H1 (cell line): ENCODE measurements at regions not wholly inside any gene's neighbourhood (a gene's known extent, or its start where the extent isn't known, plus 50 kb on each side); places are given as distances from the start of the nearest gene placed in this dataset.

ENCODE experiments used
- CTCF ChIA-PET: fragments of 300-600 bp; sonication (Branson Sonifier 250); formaldehyde crosslinking; loops from one replicate; lab custom pipeline; 2021; ENCODE audit not compliant: partially characterized antibody; lab: Charles Lee
- POLR2A ChIA-PET: fragments of 300-600 bp; sonication (Branson Sonifier 250); formaldehyde crosslinking; loops from one replicate; lab custom pipeline; 2021; ENCODE audit warnings: inconsistent platforms; ENCODE audit not compliant: partially characterized antibody; lab: Charles Lee
- DNase-seq, 2 experiments: peaks; one replicate each; pipeline versions ENCODE4 v3.0.0 to v3.0.0-alpha.2; 2010 to 2022; ENCODE audit warnings: low spot score in 2 of 2, low read depth in 1 of 2, mixed read lengths in 1 of 2
- FAIRE-seq: peaks from 2 replicates; lab custom pipeline; 2011; peaks lifted over from hg19 to GRCh38; lab: Jason Lieb, UNC
- H2AFZ ChIP-seq: 2 replicates; pipeline ENCODE4 v1.8.1; 2012; ENCODE audit warnings: low read length, inconsistent platforms
- H2AK5ac ChIP-seq: 2 replicates; pipeline ENCODE4 v1.6.1; 2013; ENCODE audit warnings: low read depth, low read length
- H2BK120ac ChIP-seq: replicated peaks from 2 replicates; pipeline ENCODE3; 2013; ENCODE audit warnings: low read depth, low read length, inconsistent platforms
- H2BK12ac ChIP-seq: 2 replicates; pipeline ENCODE4 v1.6.1; 2013; ENCODE audit warnings: low read depth, low read length
- H2BK15ac ChIP-seq: 2 replicates; pipeline ENCODE4 v1.6.1; 2013; ENCODE audit warnings: low read length
- H2BK20ac ChIP-seq: 2 replicates; pipeline ENCODE4 v1.6.1; 2013; ENCODE audit warnings: low read length
- H2BK5ac ChIP-seq: 2 replicates; pipeline ENCODE4 v1.6.1; 2013; ENCODE audit warnings: low read depth, low read length
- H3K14ac ChIP-seq: 2 replicates; pipeline ENCODE4 v1.6.1; 2013; ENCODE audit warnings: inconsistent platforms; ENCODE audit not compliant: insufficient read length
- H3K18ac ChIP-seq: 2 replicates; pipeline ENCODE4 v1.6.1; 2013; ENCODE audit warnings: low read length; ENCODE audit errors: extremely low read depth
- H3K23ac ChIP-seq: 2 replicates; pipeline ENCODE4 v1.6.1; 2013; ENCODE audit warnings: inconsistent platforms; ENCODE audit not compliant: insufficient read length
- H3K23me2 ChIP-seq: 2 replicates; pipeline ENCODE4 v1.6.1; 2013; ENCODE audit warnings: low read depth, low read length
- H3K27ac ChIP-seq: 2 replicates; pipeline ENCODE4 v1.6.1; 2011; ENCODE audit warnings: low read depth, low read length, inconsistent platforms
- H3K27me3 ChIP-seq, 4 experiments: replicated peaks in 1 of 4; 1 replicate in 1 of 4; 2 replicates in 3 of 4; pipeline versions ENCODE4 v1.6.1 to v1.8.1; 2011 to 2013; ENCODE audit warnings: low read length in 3 of 4, mild to moderate bottlenecking in 3 of 4, inconsistent platforms in 2 of 4, mixed read lengths in 2 of 4, moderate library complexity in 1 of 4; ENCODE audit not compliant: control insufficient read depth in 3 of 4, insufficient read depth in 3 of 4; ENCODE audit errors: extremely low read depth in 1 of 4
- H3K36me3 ChIP-seq, 4 experiments: 2 replicates each; pipeline versions ENCODE4 v1.6.1 to v1.8.1; 2011 to 2013; ENCODE audit warnings: mild to moderate bottlenecking in 4 of 4, low read length in 3 of 4, moderate library complexity in 2 of 4, control low read depth in 1 of 4, inconsistent platforms in 1 of 4; ENCODE audit not compliant: insufficient read depth in 4 of 4, control insufficient read depth in 2 of 4
- H3K4ac ChIP-seq: replicated peaks from 2 replicates; pipeline ENCODE3; 2013; ENCODE audit warnings: low read length, low read depth, mixed read lengths, inconsistent platforms; ENCODE audit not compliant: insufficient read length
- H3K4me1 ChIP-seq, 4 experiments: replicated peaks in 1 of 4; 1 replicate in 1 of 4; 2 replicates in 3 of 4; pipeline versions ENCODE4 v1.6.1 to v1.8.1; 2011 to 2013; ENCODE audit warnings: low read length in 3 of 4, inconsistent platforms in 2 of 4, mixed read lengths in 1 of 4; ENCODE audit not compliant: insufficient read depth in 4 of 4, control insufficient read depth in 3 of 4
- H3K4me2 ChIP-seq, 2 experiments: 2 replicates each; pipeline versions ENCODE4 v1.6.1 to v1.8.1; 2011 to 2013; ENCODE audit warnings: low read depth in 2 of 2, low read length in 2 of 2, control low read depth in 1 of 2, inconsistent platforms in 1 of 2, mild to moderate bottlenecking in 1 of 2; ENCODE audit not compliant: insufficient read depth in 1 of 2
- H3K4me3 ChIP-seq, 4 experiments: fragments of 200-600, 300-600 bp in 1 of 4; sonication (generic), shearing (Covaris generic), sonication (Bioruptor Twin) in 1 of 4; 2 replicates each; pipeline versions ENCODE4 v1.5.1 to v1.8.1; 2011 to 2016; ENCODE audit warnings: low read length in 4 of 4, low read depth in 3 of 4, control low read depth in 2 of 4, inconsistent platforms in 2 of 4, mild to moderate bottlenecking in 2 of 4, mixed read lengths in 1 of 4, moderate library complexity in 1 of 4; ENCODE audit not compliant: insufficient read depth in 2 of 4; ENCODE audit errors: extremely low read depth in 1 of 4
- H3K56ac ChIP-seq: replicated peaks from 2 replicates; pipeline ENCODE3; 2013; ENCODE audit warnings: low read depth, mild to moderate bottlenecking, mixed read lengths, low read length, inconsistent platforms; ENCODE audit not compliant: insufficient read length
- H3K79me1 ChIP-seq: 2 replicates; pipeline ENCODE4 v1.6.1; 2013; ENCODE audit warnings: low read depth, low read length, control low read depth
- H3K79me2 ChIP-seq, 2 experiments: 2 replicates each; pipeline versions ENCODE4 v1.6.1 to v1.8.1; 2012 to 2013; ENCODE audit warnings: low read length in 2 of 2, mild to moderate bottlenecking in 2 of 2, inconsistent platforms in 1 of 2; ENCODE audit not compliant: insufficient read depth in 2 of 2, control insufficient read depth in 1 of 2
- H3K9ac ChIP-seq, 4 experiments: replicated peaks in 1 of 4; 1 replicate in 1 of 4; 2 replicates in 3 of 4; pipeline versions ENCODE4 v1.6.1 to v1.8.1; 2011 to 2013; ENCODE audit warnings: low read depth in 3 of 4, low read length in 3 of 4, control low read depth in 2 of 4, mild to moderate bottlenecking in 2 of 4, moderate library complexity in 2 of 4, inconsistent platforms in 1 of 4; ENCODE audit errors: extremely low read depth in 1 of 4
- H3K9me3 ChIP-seq, 2 experiments: 2 replicates each; pipeline versions ENCODE4 v1.6.1 to v1.8.1; 2012 to 2013; ENCODE audit warnings: mild to moderate bottlenecking in 2 of 2, moderate library complexity in 2 of 2, control low read depth in 1 of 2, inconsistent platforms in 1 of 2, low read depth in 1 of 2, low read length in 1 of 2, mixed read lengths in 1 of 2; ENCODE audit not compliant: insufficient read depth in 2 of 2
- H4K20me1 ChIP-seq, 2 experiments: replicated peaks in 1 of 2; 2 replicates each; pipeline versions ENCODE3 to v1.8.1; 2011 to 2013; ENCODE audit warnings: inconsistent platforms in 2 of 2, low read length in 2 of 2, mild to moderate bottlenecking in 1 of 2; ENCODE audit not compliant: insufficient read depth in 2 of 2, control insufficient read depth in 1 of 2
- H4K5ac ChIP-seq: 2 replicates; pipeline ENCODE4 v1.6.1; 2013; ENCODE audit warnings: low read length, low read depth, mixed read lengths, inconsistent platforms; ENCODE audit not compliant: insufficient read length
- H4K8ac ChIP-seq: 2 replicates; pipeline ENCODE4 v1.8.0; 2013; ENCODE audit warnings: mild to moderate bottlenecking, moderate library complexity, low read length, inconsistent platforms; ENCODE audit not compliant: insufficient read depth; ENCODE audit errors: extremely low read depth
- H4K91ac ChIP-seq: replicated peaks from 2 replicates; pipeline ENCODE3; 2013; ENCODE audit warnings: low read length, mixed read lengths, inconsistent platforms; ENCODE audit not compliant: insufficient read length
- WGBS, 2 experiments: shearing (Covaris generic) in 1 of 2; methylation state at CpG; one replicate each; pipeline versions ENCODE4 v1.1.6 to v1.1.7; 2013 to 2015; ENCODE audit warnings: low lambda C conversion rate in 2 of 2, mixed read lengths in 2 of 2, inconsistent platforms in 1 of 2, low coverage in 1 of 2, missing lambda C conversion rate in 1 of 2; ENCODE audit not compliant: insufficient replicate concordance in 2 of 2, insufficient coverage in 1 of 2, insufficient read length in 1 of 2; ENCODE audit errors: extremely low coverage in 1 of 2, missing lambda C conversion rate in 1 of 2; 5-methylcytosine and 5-hydroxymethylcytosine counted together

- no peak overlapping the region for H2BK120ac ChIP-seq
- no peak overlapping the region for H3K14ac ChIP-seq
- H3K4me3 ChIP-seq = no peak overlapping the region
- WGBS, 2 experiments = 90% methylated on average over 10 of the region's 10 CpGs; no CpG with 5 or more reads in 1 of the 2 experiments
- H3K27ac ChIP-seq = no peak overlapping the region
- no peak overlapping the region for H2BK12ac ChIP-seq
- no peak overlapping the region for H2BK20ac ChIP-seq
- no peak overlapping the region for H2AK5ac ChIP-seq
- H4K20me1 ChIP-seq = no peaks in the 10 kb centered on the region
- no peak overlapping the region for H2BK15ac ChIP-seq
- no peak for FAIRE-seq
- H3K4ac ChIP-seq = no peak overlapping the region
- H4K5ac ChIP-seq = no peak overlapping the region
- no peaks in the 10 kb centered on the region for H3K36me3 ChIP-seq
- no peaks in the 10 kb centered on the region for H3K79me1 ChIP-seq
- H2BK5ac ChIP-seq = no peak overlapping the region
- H3K18ac ChIP-seq = no peak overlapping the region
- no peak overlapping the region for H4K8ac ChIP-seq
- no peak overlapping the region for H2AFZ ChIP-seq
- no peaks in the 10 kb centered on the region for H3K79me2 ChIP-seq
- no peak overlapping the region for H3K23ac ChIP-seq
- ChIA-PET POLR2A (no interaction called here), CTCF (no interaction called here)
- H3K4me1 ChIP-seq = peaks cover 0 to 6% (median 2%) of the 10 kb centered on the region in 4 experiments; a peak in 3 of 7 replicates
- H3K56ac ChIP-seq = no peak overlapping the region
- no peak overlapping the region for H4K91ac ChIP-seq
- H3K9me3 ChIP-seq = no peaks in the 10 kb centered on the region
- no peaks in the 10 kb centered on the region for H3K23me2 ChIP-seq
- no peak for DNase-seq
- no peak overlapping the region for H3K9ac ChIP-seq
- H3K4me2 ChIP-seq = no peak overlapping the region
- H3K27me3 ChIP-seq = no peaks in the 10 kb centered on the region; a peak in 1 of 7 replicates
Observed at GRCh38 chr16:54365990-54366634, 79.5 kb upstream of the IRX3 start.
